Activated gamma-delta T cell treated with Interleukin-2 at 50 U/mL for 16 hours (primary cell): ENCODE measurements at regions not wholly inside any gene's neighbourhood (a gene's known extent, or its start where the extent isn't known, plus 50 kb on each side); places are given as distances from the start of the nearest gene placed in this dataset.

ENCODE experiments used
- DNase-seq: peaks from one replicate; pipeline ENCODE4 v3.0.0-alpha.2; 2020

GRCh38 chr11:116596346-116597260 is 176.2 kb downstream of the BUD13 start:
- no peak for DNase-seq

GRCh38 chr11:116595305-116595880 is 177.4 kb downstream of the BUD13 start:
- DNase-seq, result no peak

- no peak for DNase-seq
Measured at GRCh38 chr11:116590844-116591570, 181.8 kb downstream of the BUD13 start.

- DNase-seq, result no peak
Measured at GRCh38 chr11:116589402-116589801, 183.4 kb downstream of the BUD13 start.

GRCh38 chr11:116586392-116586791 is 186.4 kb downstream of the BUD13 start:
- no peak for DNase-seq

- no peak for DNase-seq
Measured at GRCh38 chr11:116582571-116582970, 190.2 kb downstream of the BUD13 start.

- DNase-seq, result no peak
Measured at GRCh38 chr11:116581349-116581748, 191.4 kb downstream of the BUD13 start.

GRCh38 chr11:116580799-116581198 is 192.0 kb downstream of the BUD13 start:
- no peak for DNase-seq

GRCh38 chr11:116579857-116580727 is 192.7 kb downstream of the BUD13 start:
- no peak for DNase-seq

GRCh38 chr11:116579031-116579653 is 193.6 kb downstream of the BUD13 start:
- DNase-seq, result no peak

GRCh38 chr11:116577956-116578355 is 194.8 kb downstream of the BUD13 start:
- no peak for DNase-seq

- DNase-seq, result no peak
Measured at GRCh38 chr11:116577273-116577672, 195.5 kb downstream of the BUD13 start.

- DNase-seq, result no peak
Measured at GRCh38 chr11:116576526-116576925, 196.3 kb downstream of the BUD13 start.

GRCh38 chr11:116567721-116568242 is 205.0 kb downstream of the BUD13 start:
- DNase-seq, result no peak

- DNase-seq, result no peak
Measured at GRCh38 chr11:116563712-116564047, 209.1 kb downstream of the BUD13 start.

GRCh38 chr11:116563028-116563711 is 209.6 kb downstream of the BUD13 start:
- DNase-seq, result no peak

GRCh38 chr11:116560589-116560988 is 212.2 kb downstream of the BUD13 start:
- no peak for DNase-seq

- no peak for DNase-seq
Measured at GRCh38 chr11:116558504-116559211, 214.1 kb downstream of the BUD13 start.

- no peak for DNase-seq
Measured at GRCh38 chr11:116557282-116557681, 215.5 kb downstream of the BUD13 start.

GRCh38 chr11:116556483-116556882 is 216.3 kb downstream of the BUD13 start:
- no peak for DNase-seq

GRCh38 chr11:116553482-116553881 is 219.3 kb downstream of the BUD13 start:
- DNase-seq, result no peak
